ENCODE measurements at regions not wholly inside any gene's neighbourhood (a gene's known extent, or its start where the extent isn't known, plus 50 kb on each side); places are given as distances from the start of the nearest gene placed in this dataset.

DNA sequence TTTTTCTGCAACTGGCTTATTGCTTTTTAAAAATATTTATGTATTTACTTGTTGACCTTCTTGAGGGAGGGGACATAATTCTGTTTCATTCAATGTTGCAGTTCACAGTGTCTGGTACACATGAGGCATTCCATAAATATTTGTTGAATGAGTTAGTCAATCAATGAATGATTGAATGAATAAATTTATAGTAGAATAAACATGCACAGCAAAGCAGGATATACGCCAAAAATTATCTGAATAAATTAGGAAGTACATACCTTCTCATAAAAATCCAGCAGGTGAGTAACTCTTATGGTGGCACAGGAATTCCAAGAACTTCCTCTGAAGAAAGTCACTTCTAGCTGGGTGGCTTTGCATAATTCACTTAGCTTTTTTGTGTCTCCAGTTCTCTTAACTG lies 469.4 kb upstream of the ATP11B start:
- TF ChIP-seq, protein P1, sequence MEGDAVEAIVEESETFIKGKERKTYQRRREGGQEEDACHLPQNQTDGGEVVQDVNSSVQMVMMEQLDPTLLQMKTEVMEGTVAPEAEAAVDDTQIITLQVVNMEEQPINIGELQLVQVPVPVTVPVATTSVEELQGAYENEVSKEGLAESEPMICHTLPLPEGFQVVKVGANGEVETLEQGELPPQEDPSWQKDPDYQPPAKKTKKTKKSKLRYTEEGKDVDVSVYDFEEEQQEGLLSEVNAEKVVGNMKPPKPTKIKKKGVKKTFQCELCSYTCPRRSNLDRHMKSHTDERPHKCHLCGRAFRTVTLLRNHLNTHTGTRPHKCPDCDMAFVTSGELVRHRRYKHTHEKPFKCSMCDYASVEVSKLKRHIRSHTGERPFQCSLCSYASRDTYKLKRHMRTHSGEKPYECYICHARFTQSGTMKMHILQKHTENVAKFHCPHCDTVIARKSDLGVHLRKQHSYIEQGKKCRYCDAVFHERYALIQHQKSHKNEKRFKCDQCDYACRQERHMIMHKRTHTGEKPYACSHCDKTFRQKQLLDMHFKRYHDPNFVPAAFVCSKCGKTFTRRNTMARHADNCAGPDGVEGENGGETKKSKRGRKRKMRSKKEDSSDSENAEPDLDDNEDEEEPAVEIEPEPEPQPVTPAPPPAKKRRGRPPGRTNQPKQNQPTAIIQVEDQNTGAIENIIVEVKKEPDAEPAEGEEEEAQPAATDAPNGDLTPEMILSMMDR (IDR thresholded peaks at IDR 0.05; ENCODE audit: low read length) = no peak
- TF ChIP-seq EZH2 (IDR thresholded peaks at IDR 0.05; ENCODE audit: borderline replicate concordance, low read length) = no peak

All from OCI-LY1 (cell line).